Sigmoid colon (tissue), 6 donors: ENCODE measurements at regions not wholly inside any gene's neighbourhood (a gene's known extent, or its start where the extent isn't known, plus 50 kb on each side); places are given as distances from the start of the nearest gene placed in this dataset.
"Not testable (repeated sequence)": the region's sequence is repeated elsewhere in the genome, so short reads cannot be mapped to it uniquely, and the experiment has no call there.

Experiments
- DNase-seq: peaks from one replicate; pipeline ENCODE4 v3.0.0-alpha.2; 2019
- H3K27ac ChIP-seq, 4 donors: fragments of 200-600 bp; sonication (generic); one replicate each; pipeline ENCODE4 v1.5.1; 2016 to 2019; ENCODE audit warnings: mild to moderate bottlenecking in 1 of 4
- H3K27me3 ChIP-seq, 3 donors: fragments of 200-600 bp; sonication (generic); one replicate each; pipeline ENCODE4 v1.5.1; 2019; ENCODE audit warnings: mild to moderate bottlenecking in 1 of 3
- H3K36me3 ChIP-seq, 4 donors: fragments of 200-600 bp; sonication (generic); one replicate each; pipeline ENCODE4 v1.5.1; 2016 to 2019
- H3K4me1 ChIP-seq, 4 donors: fragments of 200-600 bp; sonication (generic); one replicate each; pipeline ENCODE4 v1.5.1; 2017 to 2019
- H3K4me3 ChIP-seq, 4 donors: fragments of 200-600 bp; sonication (generic); one replicate each; pipeline ENCODE4 v1.5.1; 2017 to 2019; ENCODE audit warnings: mild to moderate bottlenecking in 2 of 4, moderate library complexity in 1 of 4
- H3K9me3 ChIP-seq, 4 donors: fragments of 200-600 bp in 3 of 4; sonication (generic) in 3 of 4; one replicate each; pipeline versions ENCODE4 v1.5.1 to v1.6.1; 2013 to 2019
- EP300 ChIP-seq, 4 donors: sonication (generic); formaldehyde crosslinking; IDR thresholded peaks; one replicate each; pipeline ENCODE4 v1.6.1; 2017; ENCODE audit warnings: antibody characterized with exemption in 4 of 4
- POLR2A ChIP-seq, 2 donors: fragments of 450-650 bp; IDR thresholded peaks; one replicate each; pipeline ENCODE4 v1.6.1; 2016; ENCODE audit warnings: antibody characterized with exemption in 2 of 2, mild to moderate bottlenecking in 2 of 2, moderate library complexity in 2 of 2
- POLR2AphosphoS5 ChIP-seq, 4 donors: sonication (generic); formaldehyde crosslinking; IDR thresholded peaks; one replicate each; pipeline ENCODE4 v1.6.1; 2017; ENCODE audit warnings: antibody characterized with exemption in 4 of 4
- WGBS, 2 donors: extraction: QIAGEN DNeasy Blood & Tissue Kit; methylation state at CpG; one replicate each; pipeline ENCODE4 v1.1.7; 2013; 5-methylcytosine and 5-hydroxymethylcytosine counted together
- intact Hi-C: fragments of 100-400 bp; cut with DNase I; formaldehyde crosslinking; loops from one replicate; pipeline ENCODE4 v1.15.1; 2023
- TF ChIP-seq, protein P1 (sequence below), 4 experiments: fragments of 450-650 bp in 3 of 4; fragments of 200-600 bp in 1 of 4; IDR thresholded peaks; one replicate each; pipeline ENCODE4 v1.5.1; 2016 to 2019; ENCODE audit warnings: antibody characterized with exemption in 4 of 4, mild to moderate bottlenecking in 3 of 4, moderate library complexity in 2 of 4
- donor health status: healthy with polysubstance abuse.
- donor health status: healthy.

DNA sequence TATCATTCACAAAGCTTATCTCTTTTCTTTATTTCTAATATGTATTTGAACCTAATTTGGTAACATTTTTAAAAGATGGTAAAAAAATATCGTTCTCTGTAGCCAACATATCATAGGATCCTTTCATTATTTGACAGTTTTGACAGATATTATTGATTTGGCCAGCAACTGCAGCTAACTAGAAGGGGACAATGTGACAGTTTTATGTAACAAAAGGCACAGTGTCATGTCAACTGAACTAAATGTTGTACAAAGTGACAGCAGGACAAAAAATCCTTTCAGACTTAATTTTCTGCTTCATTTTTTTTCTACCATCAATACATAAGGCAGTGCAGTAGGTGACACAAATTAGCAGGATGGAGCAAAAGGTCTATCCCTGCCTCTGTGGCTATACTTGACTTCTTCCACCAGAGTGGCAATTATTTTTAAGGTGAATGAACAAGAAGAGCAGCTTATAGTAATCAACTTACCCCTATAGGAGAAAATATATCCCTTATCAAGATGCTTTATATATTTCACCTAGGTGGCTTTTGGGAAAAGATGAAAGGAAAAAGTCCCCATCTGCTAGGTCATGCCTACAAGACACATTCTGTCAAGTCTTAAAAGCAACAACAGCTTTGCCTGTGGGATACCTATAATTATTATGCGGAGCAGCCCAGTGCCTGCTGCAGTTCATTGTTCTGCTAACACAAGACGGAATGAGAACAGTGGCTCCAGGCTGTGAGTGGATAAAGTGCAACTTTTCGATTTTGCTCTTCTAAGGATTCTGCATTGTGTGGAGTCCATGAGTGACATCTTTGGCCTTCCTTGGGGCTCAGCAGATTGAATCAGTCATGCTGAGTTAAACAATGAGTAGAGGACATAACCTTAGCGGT is 694.9 kb downstream of the ISL1 start:
- intact Hi-C loops = no loop called here
- Histone ChIP-seq H3K4me3 (no peak overlapping the region), H3K36me3 (no peaks in the 10 kb centered on the region), H3K27ac (no peak overlapping the region), H3K4me1 (no peaks in the 10 kb centered on the region), H3K27me3 (no peaks in the 10 kb centered on the region), H3K9me3 (no peaks in the 10 kb centered on the region)
- TF ChIP-seq, protein P1, sequence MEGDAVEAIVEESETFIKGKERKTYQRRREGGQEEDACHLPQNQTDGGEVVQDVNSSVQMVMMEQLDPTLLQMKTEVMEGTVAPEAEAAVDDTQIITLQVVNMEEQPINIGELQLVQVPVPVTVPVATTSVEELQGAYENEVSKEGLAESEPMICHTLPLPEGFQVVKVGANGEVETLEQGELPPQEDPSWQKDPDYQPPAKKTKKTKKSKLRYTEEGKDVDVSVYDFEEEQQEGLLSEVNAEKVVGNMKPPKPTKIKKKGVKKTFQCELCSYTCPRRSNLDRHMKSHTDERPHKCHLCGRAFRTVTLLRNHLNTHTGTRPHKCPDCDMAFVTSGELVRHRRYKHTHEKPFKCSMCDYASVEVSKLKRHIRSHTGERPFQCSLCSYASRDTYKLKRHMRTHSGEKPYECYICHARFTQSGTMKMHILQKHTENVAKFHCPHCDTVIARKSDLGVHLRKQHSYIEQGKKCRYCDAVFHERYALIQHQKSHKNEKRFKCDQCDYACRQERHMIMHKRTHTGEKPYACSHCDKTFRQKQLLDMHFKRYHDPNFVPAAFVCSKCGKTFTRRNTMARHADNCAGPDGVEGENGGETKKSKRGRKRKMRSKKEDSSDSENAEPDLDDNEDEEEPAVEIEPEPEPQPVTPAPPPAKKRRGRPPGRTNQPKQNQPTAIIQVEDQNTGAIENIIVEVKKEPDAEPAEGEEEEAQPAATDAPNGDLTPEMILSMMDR (IDR thresholded peaks at IDR 0.05) = no peak
- TF ChIP-seq POLR2A (IDR thresholded peaks at IDR 0.05) (no peak), POLR2AphosphoS5 (IDR thresholded peaks at IDR 0.05) (no peak)
- WGBS, 2 donors = 64 to 70% methylated on average over 5 of the region's 5 CpGs
- no peak for DNase-seq

DNA sequence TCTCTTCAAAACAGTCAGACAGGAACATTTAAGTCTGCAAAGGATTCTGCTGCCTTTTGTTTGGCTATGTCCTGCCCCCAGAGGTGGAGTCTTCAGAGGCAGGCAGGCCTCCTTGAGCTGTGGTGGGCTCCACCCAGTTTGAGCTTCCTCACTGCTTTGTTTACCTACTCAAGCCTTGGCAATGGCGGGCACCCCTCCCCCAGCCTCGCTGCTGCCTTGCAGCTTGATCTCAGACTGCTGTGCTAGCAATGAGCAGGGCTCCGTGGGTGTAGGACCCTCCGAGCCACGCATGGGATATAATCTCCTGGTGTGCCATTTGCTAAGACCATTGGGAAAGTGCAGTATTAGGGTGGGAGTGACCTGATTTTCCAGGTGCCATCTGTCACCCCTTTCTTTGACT is 685.4 kb upstream of the ITGA1 start:
- intact Hi-C loops = not testable (repeated sequence)

DNA sequence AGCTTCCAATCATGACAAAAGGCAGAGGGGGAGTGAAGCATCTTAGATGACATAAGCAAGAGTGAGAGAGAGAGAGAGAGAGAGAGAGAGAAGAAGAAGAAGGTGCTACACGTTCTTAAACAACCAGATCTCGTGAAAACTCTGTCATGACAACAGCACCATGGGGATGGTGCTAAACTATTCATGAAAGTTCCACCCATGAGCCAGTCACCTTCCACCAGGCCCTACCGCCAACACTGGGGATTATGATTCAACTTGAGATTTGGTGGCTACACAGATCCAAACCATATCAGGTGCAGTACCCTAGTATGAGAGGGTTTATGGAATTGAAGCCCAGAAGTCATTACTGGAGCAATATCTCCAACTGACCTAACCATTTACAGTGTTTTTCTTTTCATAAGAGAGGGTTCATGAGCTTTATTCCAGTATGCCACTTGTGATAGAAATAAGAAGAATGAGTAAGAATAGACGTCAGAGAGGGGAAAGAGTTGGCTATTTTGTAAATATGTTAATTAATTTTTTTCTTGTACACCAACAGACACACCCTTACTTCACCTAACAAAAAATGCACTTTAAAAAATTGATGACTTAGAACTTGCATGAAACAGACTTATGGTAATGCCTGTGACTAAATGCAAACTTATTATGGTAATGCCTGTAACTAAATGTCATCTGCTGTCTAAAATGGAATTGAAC is 680.4 kb upstream of the ITGA1 start:
- WGBS, 2 donors = 75 to 78% methylated on average over 4 of the region's 4 CpGs
- TF ChIP-seq EP300 (IDR thresholded peaks at IDR 0.05) = no peak
- TF ChIP-seq, protein P1 (IDR thresholded peaks at IDR 0.05) = no peak
- TF ChIP-seq POLR2AphosphoS5 (IDR thresholded peaks at IDR 0.05) = no peak
- no peak for TF ChIP-seq POLR2A (IDR thresholded peaks at IDR 0.05)
- Histone ChIP-seq H3K9me3 (no peaks in the 10 kb centered on the region), H3K27ac (no peak overlapping the region), H3K27me3 (no peaks in the 10 kb centered on the region), H3K36me3 (no peaks in the 10 kb centered on the region), H3K4me1 (no peaks in the 10 kb centered on the region), H3K4me3 (no peak overlapping the region)
- intact Hi-C loops = no loop called here
- no peak for DNase-seq

More for the DNA sequence above, 685.4 kb upstream of the ITGA1 start:
- H3K27ac ChIP-seq, H3K9me3 ChIP-seq, H3K36me3 ChIP-seq, H3K4me3 ChIP-seq, H3K27me3 ChIP-seq, DNase-seq, H3K4me1 ChIP-seq: not testable (repeated sequence)
- WGBS, 2 donors = 82 to 84% methylated on average over 5 of the region's 5 CpGs

DNA sequence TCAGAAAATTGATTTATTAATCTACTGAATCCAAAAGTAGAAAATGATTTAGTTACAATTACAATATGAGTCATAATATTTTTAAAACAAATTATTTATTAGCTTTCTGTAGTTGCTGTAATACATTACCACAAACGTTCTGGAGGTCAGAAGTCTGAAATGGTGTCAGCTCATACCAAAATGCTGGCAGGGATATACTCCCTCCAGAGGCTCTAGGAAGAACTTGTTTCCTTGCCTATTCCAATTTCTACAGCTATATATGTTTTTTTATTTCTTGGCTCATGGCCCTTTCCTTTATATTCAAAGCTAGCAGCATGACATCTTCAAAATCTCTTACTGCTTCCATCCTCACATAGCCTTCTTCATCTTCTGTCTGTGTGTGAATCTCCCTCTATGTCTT is 667.9 kb upstream of the ITGA1 start:
- WGBS, 2 donors = 6 to 39% methylated on average over 1 of the region's 1 CpG
- H3K36me3 ChIP-seq = no peaks in the 10 kb centered on the region
- H3K27ac ChIP-seq = no peak overlapping the region
- DNase-seq = no peak
- peaks cover 0 to 3% (median 0%) of the 10 kb centered on the region in 3 donors for H3K27me3 ChIP-seq
- no peaks in the 10 kb centered on the region for H3K4me1 ChIP-seq
- H3K4me3 ChIP-seq = no peak overlapping the region
- intact Hi-C loops = no loop called here
- no peaks in the 10 kb centered on the region for H3K9me3 ChIP-seq
- TF ChIP-seq POLR2AphosphoS5 (IDR thresholded peaks at IDR 0.05) = no peak
- TF ChIP-seq, protein P1 (IDR thresholded peaks at IDR 0.05) = no peak

- no peak for DNase-seq
- 70 to 87% methylated on average over 3 of the region's 3 CpGs for WGBS, 2 donors
- intact Hi-C loops = no loop called here
- Histone ChIP-seq H3K9me3 (no peaks in the 10 kb centered on the region), H3K4me3 (no peak overlapping the region), H3K36me3 (no peaks in the 10 kb centered on the region), H3K27ac (no peak overlapping the region), H3K27me3 (no peaks in the 10 kb centered on the region), H3K4me1 (no peaks in the 10 kb centered on the region)
- TF ChIP-seq, protein P1 (IDR thresholded peaks at IDR 0.05) = no peak
- no peak for TF ChIP-seq POLR2AphosphoS5 (IDR thresholded peaks at IDR 0.05)
- TF ChIP-seq POLR2A (IDR thresholded peaks at IDR 0.05) = no peak
- no peak for TF ChIP-seq EP300 (IDR thresholded peaks at IDR 0.05)
Measured at GRCh38 chr5:52132053-52132452, 655.7 kb upstream of the ITGA1 start.
